Astrocyte of the hippocampus (primary cell): ENCODE measurements at regions not wholly inside any gene's neighbourhood (a gene's known extent, or its start where the extent isn't known, plus 50 kb on each side); places are given as distances from the start of the nearest gene placed in this dataset.

Experiments
- DNase-seq: peaks from one replicate; pipeline ENCODE4 v3.0.0; 2011; ENCODE audit warnings: low read depth, low spot score

GRCh38 chr18:39701839-39702238 is 2136.2 kb upstream of the CELF4 start:
- no peak for DNase-seq

GRCh38 chr18:39701055-39701783 is 2135.6 kb upstream of the CELF4 start:
- no peak for DNase-seq

- no peak for DNase-seq
Observed at GRCh38 chr18:39699340-39699964, 2133.9 kb upstream of the CELF4 start.

GRCh38 chr18:39698436-39698835 is 2132.8 kb upstream of the CELF4 start:
- DNase-seq, result no peak

- DNase-seq, result peak; percentile 22
Observed at GRCh38 chr18:39693359-39693758, 2127.8 kb upstream of the CELF4 start.

- peak; percentile 30 for DNase-seq
Observed at GRCh38 chr18:39692367-39693015, 2126.9 kb upstream of the CELF4 start.

GRCh38 chr18:39685303-39685902 is 2119.8 kb upstream of the CELF4 start:
- DNase-seq, result no peak

GRCh38 chr18:39681061-39681460 is 2115.5 kb upstream of the CELF4 start:
- no peak for DNase-seq

- DNase-seq, result no peak
Observed at GRCh38 chr18:39675906-39676305, 2110.3 kb upstream of the CELF4 start.

GRCh38 chr18:39675368-39675767 is 2109.8 kb upstream of the CELF4 start:
- peak; percentile 76 for DNase-seq

- DNase-seq, result no peak
Observed at GRCh38 chr18:39672171-39672570, 2106.6 kb upstream of the CELF4 start.

- DNase-seq, result no peak
Observed at GRCh38 chr18:39667905-39668304, 2102.3 kb upstream of the CELF4 start.

- no peak for DNase-seq
Observed at GRCh38 chr18:39666541-39666940, 2100.9 kb upstream of the CELF4 start.

GRCh38 chr18:39661856-39662366 is 2096.3 kb upstream of the CELF4 start:
- no peak for DNase-seq

- DNase-seq, result peak; percentile 14
Observed at GRCh38 chr18:39660141-39660540, 2094.5 kb upstream of the CELF4 start.

GRCh38 chr18:39655341-39655740 is 2089.7 kb upstream of the CELF4 start:
- no peak for DNase-seq

- no peak for DNase-seq
Observed at GRCh38 chr18:39653221-39653620, 2087.6 kb upstream of the CELF4 start.

GRCh38 chr18:39648616-39649015 is 2083.0 kb upstream of the CELF4 start:
- no peak for DNase-seq

GRCh38 chr18:39647627-39648534 is 2082.3 kb upstream of the CELF4 start:
- DNase-seq, result peak; percentile 80

GRCh38 chr18:39638224-39638623 is 2072.6 kb upstream of the CELF4 start:
- DNase-seq, result no peak

- DNase-seq, result no peak
Observed at GRCh38 chr18:39636931-39637330, 2071.3 kb upstream of the CELF4 start.
